SK-N-SH treated with all-trans-retinoic acid at 6 μM for 48 hours (cell line): ENCODE measurements at regions not wholly inside any gene's neighbourhood (a gene's known extent, or its start where the extent isn't known, plus 50 kb on each side); places are given as distances from the start of the nearest gene placed in this dataset.

ENCODE experiments used
- ATAC-seq: fragments of 200-7000 bp; cut with Tn5 transposase; 3 replicates; pipeline ENCODE4 v1.9.1; 2020; ENCODE audit warnings: mild to moderate bottlenecking, moderate library complexity
- ARNTL ChIP-seq: fragments of 450-650 bp; formaldehyde crosslinking; IDR thresholded peaks from 2 replicates; pipeline ENCODE4 v1.5.0; 2020; ENCODE audit warnings: low read depth, mild to moderate bottlenecking, moderate library complexity, borderline replicate concordance
- BACH2 ChIP-seq: fragments of 250-450 bp; sonication (Bioruptor Pico); IDR thresholded peaks from 2 replicates; pipeline ENCODE4 v1.9.0; 2021; ENCODE audit warnings: mild to moderate bottlenecking, borderline replicate concordance
- ESRRG ChIP-seq: fragments of 250-450 bp; sonication (Bioruptor Pico); IDR thresholded peaks from 2 replicates; pipeline ENCODE4 v1.6.1; 2021; ENCODE audit warnings: mild to moderate bottlenecking
- ISL1 ChIP-seq: fragments of 250-450 bp; sonication (Bioruptor Pico); IDR thresholded peaks from 2 replicates; pipeline ENCODE4 v2.1.2; 2022; ENCODE audit warnings: mild to moderate bottlenecking, moderate library complexity
- OSR1 ChIP-seq: fragments of 250-450 bp; sonication (Bioruptor Pico); IDR thresholded peaks from 2 replicates; pipeline ENCODE4 v1.8.0; 2022; ENCODE audit warnings: moderate library complexity, mild to moderate bottlenecking, inconsistent platforms
- PPARA ChIP-seq: fragments of 250-450 bp; sonication (Bioruptor Pico); IDR thresholded peaks from 2 replicates; pipeline ENCODE4 v1.5.0; 2020; ENCODE audit warnings: mild to moderate bottlenecking, borderline replicate concordance
- RARB ChIP-seq: fragments of 250-450 bp; sonication (Bioruptor Pico); IDR thresholded peaks from 2 replicates; pipeline ENCODE4 v1.8.0; 2021; ENCODE audit warnings: mild to moderate bottlenecking, moderate library complexity
- SNAI2 ChIP-seq: fragments of 250-450 bp; sonication (Bioruptor Pico); IDR thresholded peaks from 2 replicates; pipeline ENCODE4 v1.5.0; 2020; ENCODE audit warnings: mild to moderate bottlenecking, moderate library complexity
- TCF4 ChIP-seq: fragments of 250-450 bp; sonication (Bioruptor Pico); IDR thresholded peaks from 2 replicates; pipeline ENCODE4 v1.8.0; 2021; ENCODE audit warnings: mild to moderate bottlenecking, moderate library complexity, borderline replicate concordance
- ZC3H10 ChIP-seq: fragments of 250-450 bp; sonication (Bioruptor Pico); IDR thresholded peaks from 2 replicates; pipeline ENCODE4 v1.5.1; 2021; ENCODE audit warnings: mild to moderate bottlenecking, moderate library complexity
- ZFP3 ChIP-seq: fragments of 250-450 bp; sonication (Bioruptor Pico); IDR thresholded peaks from 2 replicates; pipeline ENCODE4 v1.5.0; 2020; ENCODE audit warnings: mild to moderate bottlenecking, moderate library complexity
- ZNF565 ChIP-seq: fragments of 450-650 bp; formaldehyde crosslinking; conservative IDR thresholded peaks from 2 replicates; pipeline ENCODE4 v1.5.0; 2020; ENCODE audit warnings: low read depth, mild to moderate bottlenecking, moderate library complexity
- ZNF70 ChIP-seq: fragments of 450-650 bp; formaldehyde crosslinking; IDR thresholded peaks from 2 replicates; pipeline ENCODE4 v1.5.0; 2020; ENCODE audit warnings: mild to moderate bottlenecking, moderate library complexity
- ZNF8 ChIP-seq: fragments of 450-650 bp; formaldehyde crosslinking; IDR thresholded peaks from 2 replicates; pipeline ENCODE4 v1.5.0; 2020; ENCODE audit warnings: mild to moderate bottlenecking, moderate library complexity
- TF ChIP-seq, protein P1 (sequence below): fragments of 250-450 bp; sonication (Bioruptor Pico); IDR thresholded peaks from 2 replicates; pipeline ENCODE4 v1.8.0; 2020; ENCODE audit warnings: mild to moderate bottlenecking, moderate library complexity, borderline replicate concordance
- TF ChIP-seq, protein P2 (sequence below): fragments of 250-450 bp; sonication (Bioruptor Pico); IDR thresholded peaks from 2 replicates; pipeline ENCODE4 v1.5.0; 2020; ENCODE audit warnings: mild to moderate bottlenecking, moderate library complexity
- TF ChIP-seq, protein P3 (sequence below): fragments of 250-450 bp; sonication (Bioruptor Pico); IDR thresholded peaks from 2 replicates; pipeline ENCODE4 v1.8.0; 2021; ENCODE audit warnings: low read depth, mild to moderate bottlenecking, moderate library complexity, borderline replicate concordance
- TF ChIP-seq, protein P4 (sequence below): fragments of 250-450 bp; sonication (Bioruptor Pico); IDR thresholded peaks from 2 replicates; pipeline ENCODE4 v1.5.1; 2021; ENCODE audit warnings: mild to moderate bottlenecking, moderate library complexity
- TF ChIP-seq, protein P5 (sequence below): fragments of 250-450 bp; sonication (Bioruptor Pico); IDR thresholded peaks from 2 replicates; pipeline ENCODE4 v1.5.1; 2020; ENCODE audit warnings: low read depth, mild to moderate bottlenecking, moderate library complexity

DNA sequence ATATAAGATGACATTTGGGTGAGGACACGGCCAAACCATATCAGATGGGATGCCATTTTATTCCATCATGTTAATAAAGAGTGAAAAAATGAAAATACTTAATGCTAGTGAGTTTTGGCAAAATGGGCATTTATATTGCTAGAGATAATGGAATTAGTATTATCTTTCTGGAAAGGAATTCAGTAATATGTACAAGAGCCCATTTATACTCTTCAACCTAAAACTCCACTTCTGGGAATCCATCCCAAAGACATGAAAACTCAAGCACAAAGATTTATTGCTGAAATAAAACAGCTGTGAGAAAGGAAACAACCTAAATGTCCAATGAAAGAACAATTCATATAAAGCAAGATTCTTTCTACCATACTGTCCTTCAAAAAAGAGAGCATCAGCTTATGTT lies 96.0 kb upstream of the TMEM168 start:
- TF ChIP-seq, protein P1, sequence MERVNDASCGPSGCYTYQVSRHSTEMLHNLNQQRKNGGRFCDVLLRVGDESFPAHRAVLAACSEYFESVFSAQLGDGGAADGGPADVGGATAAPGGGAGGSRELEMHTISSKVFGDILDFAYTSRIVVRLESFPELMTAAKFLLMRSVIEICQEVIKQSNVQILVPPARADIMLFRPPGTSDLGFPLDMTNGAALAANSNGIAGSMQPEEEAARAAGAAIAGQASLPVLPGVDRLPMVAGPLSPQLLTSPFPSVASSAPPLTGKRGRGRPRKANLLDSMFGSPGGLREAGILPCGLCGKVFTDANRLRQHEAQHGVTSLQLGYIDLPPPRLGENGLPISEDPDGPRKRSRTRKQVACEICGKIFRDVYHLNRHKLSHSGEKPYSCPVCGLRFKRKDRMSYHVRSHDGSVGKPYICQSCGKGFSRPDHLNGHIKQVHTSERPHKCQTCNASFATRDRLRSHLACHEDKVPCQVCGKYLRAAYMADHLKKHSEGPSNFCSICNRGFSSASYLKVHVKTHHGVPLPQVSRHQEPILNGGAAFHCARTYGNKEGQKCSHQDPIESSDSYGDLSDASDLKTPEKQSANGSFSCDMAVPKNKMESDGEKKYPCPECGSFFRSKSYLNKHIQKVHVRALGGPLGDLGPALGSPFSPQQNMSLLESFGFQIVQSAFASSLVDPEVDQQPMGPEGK (CRISPR knock-in tag): no peak
- TF ChIP-seq ISL1 (CRISPR knock-in tag) (peak; percentile 77), PPARA (CRISPR knock-in tag) (no peak), ZNF70 (CRISPR knock-in tag) (no peak), ZNF565 (CRISPR knock-in tag) (no peak)
- TF ChIP-seq, protein P2, sequence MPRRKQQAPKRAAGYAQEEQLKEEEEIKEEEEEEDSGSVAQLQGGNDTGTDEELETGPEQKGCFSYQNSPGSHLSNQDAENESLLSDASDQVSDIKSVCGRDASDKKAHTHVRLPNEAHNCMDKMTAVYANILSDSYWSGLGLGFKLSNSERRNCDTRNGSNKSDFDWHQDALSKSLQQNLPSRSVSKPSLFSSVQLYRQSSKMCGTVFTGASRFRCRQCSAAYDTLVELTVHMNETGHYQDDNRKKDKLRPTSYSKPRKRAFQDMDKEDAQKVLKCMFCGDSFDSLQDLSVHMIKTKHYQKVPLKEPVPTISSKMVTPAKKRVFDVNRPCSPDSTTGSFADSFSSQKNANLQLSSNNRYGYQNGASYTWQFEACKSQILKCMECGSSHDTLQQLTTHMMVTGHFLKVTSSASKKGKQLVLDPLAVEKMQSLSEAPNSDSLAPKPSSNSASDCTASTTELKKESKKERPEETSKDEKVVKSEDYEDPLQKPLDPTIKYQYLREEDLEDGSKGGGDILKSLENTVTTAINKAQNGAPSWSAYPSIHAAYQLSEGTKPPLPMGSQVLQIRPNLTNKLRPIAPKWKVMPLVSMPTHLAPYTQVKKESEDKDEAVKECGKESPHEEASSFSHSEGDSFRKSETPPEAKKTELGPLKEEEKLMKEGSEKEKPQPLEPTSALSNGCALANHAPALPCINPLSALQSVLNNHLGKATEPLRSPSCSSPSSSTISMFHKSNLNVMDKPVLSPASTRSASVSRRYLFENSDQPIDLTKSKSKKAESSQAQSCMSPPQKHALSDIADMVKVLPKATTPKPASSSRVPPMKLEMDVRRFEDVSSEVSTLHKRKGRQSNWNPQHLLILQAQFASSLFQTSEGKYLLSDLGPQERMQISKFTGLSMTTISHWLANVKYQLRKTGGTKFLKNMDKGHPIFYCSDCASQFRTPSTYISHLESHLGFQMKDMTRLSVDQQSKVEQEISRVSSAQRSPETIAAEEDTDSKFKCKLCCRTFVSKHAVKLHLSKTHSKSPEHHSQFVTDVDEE: no peak
- ATAC-seq: peak; percentile 64

DNA sequence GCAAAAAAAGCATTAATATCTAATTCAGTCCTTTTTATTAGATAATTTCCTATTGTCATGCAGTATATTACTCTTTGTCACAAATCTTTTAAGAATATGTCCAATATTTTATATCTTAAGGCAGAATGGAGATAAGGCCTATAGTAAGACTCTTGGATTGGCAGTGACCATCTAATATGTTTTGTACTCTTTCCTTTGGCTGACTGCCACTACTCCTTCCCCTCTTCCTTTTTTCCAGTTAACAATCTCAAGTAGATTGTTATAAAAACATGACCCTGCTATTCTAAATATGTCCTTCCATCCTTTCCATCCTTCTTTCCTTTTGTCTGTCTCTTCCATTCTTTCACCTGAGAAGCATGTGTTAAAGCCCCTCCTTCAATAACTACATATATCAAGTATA lies 92.8 kb upstream of the TMEM168 start:
- no peak for TF ChIP-seq ZNF565 (CRISPR knock-in tag)
- no peak for TF ChIP-seq ZNF8 (CRISPR knock-in tag)
- no peak for TF ChIP-seq ZC3H10
- TF ChIP-seq OSR1: no peak
- no peak for TF ChIP-seq PPARA (CRISPR knock-in tag)
- no peak for TF ChIP-seq ZNF70 (CRISPR knock-in tag)
- TF ChIP-seq ZFP3 (CRISPR knock-in tag): no peak
- TF ChIP-seq, protein P3, sequence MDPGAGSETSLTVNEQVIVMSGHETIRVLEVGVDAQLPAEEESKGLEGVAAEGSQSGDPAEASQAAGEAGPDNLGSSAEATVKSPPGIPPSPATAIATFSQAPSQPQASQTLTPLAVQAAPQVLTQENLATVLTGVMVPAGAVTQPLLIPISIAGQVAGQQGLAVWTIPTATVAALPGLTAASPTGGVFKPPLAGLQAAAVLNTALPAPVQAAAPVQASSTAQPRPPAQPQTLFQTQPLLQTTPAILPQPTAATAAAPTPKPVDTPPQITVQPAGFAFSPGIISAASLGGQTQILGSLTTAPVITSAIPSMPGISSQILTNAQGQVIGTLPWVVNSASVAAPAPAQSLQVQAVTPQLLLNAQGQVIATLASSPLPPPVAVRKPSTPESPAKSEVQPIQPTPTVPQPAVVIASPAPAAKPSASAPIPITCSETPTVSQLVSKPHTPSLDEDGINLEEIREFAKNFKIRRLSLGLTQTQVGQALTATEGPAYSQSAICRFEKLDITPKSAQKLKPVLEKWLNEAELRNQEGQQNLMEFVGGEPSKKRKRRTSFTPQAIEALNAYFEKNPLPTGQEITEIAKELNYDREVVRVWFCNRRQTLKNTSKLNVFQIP (CRISPR knock-in tag): no peak
- TF ChIP-seq RARB (CRISPR knock-in tag): no peak
- TF ChIP-seq, protein P2: no peak
- no peak for TF ChIP-seq SNAI2 (CRISPR knock-in tag)
- TF ChIP-seq, protein P4, sequence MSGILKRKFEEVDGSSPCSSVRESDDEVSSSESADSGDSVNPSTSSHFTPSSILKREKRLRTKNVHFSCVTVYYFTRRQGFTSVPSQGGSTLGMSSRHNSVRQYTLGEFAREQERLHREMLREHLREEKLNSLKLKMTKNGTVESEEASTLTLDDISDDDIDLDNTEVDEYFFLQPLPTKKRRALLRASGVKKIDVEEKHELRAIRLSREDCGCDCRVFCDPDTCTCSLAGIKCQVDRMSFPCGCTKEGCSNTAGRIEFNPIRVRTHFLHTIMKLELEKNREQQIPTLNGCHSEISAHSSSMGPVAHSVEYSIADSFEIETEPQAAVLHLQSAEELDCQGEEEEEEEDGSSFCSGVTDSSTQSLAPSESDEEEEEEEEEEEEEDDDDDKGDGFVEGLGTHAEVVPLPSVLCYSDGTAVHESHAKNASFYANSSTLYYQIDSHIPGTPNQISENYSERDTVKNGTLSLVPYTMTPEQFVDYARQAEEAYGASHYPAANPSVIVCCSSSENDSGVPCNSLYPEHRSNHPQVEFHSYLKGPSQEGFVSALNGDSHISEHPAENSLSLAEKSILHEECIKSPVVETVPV (CRISPR knock-in tag): no peak
- TF ChIP-seq, protein P5, sequence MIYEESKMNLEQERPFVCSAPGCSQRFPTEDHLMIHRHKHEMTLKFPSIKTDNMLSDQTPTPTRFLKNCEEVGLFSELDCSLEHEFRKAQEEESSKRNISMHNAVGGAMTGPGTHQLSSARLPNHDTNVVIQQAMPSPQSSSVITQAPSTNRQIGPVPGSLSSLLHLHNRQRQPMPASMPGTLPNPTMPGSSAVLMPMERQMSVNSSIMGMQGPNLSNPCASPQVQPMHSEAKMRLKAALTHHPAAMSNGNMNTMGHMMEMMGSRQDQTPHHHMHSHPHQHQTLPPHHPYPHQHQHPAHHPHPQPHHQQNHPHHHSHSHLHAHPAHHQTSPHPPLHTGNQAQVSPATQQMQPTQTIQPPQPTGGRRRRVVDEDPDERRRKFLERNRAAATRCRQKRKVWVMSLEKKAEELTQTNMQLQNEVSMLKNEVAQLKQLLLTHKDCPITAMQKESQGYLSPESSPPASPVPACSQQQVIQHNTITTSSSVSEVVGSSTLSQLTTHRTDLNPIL (CRISPR knock-in tag): no peak
- no peak for TF ChIP-seq TCF4 (CRISPR knock-in tag)
- TF ChIP-seq BACH2 (CRISPR knock-in tag): no peak
- no peak for TF ChIP-seq ARNTL (CRISPR knock-in tag)
- no peak for TF ChIP-seq ESRRG (CRISPR knock-in tag)
- no peak for ATAC-seq
